NCI-H1436 treated with DMSO at 0.1 percent for 48 hours (cell line): ENCODE measurements at regions not wholly inside any gene's neighbourhood (a gene's known extent, or its start where the extent isn't known, plus 50 kb on each side); places are given as distances from the start of the nearest gene placed in this dataset.

Source experiments
- DNase-seq: peaks from one replicate; lab custom pipeline; 2025; lab: John Stamatoyannopoulos, UW

DNA sequence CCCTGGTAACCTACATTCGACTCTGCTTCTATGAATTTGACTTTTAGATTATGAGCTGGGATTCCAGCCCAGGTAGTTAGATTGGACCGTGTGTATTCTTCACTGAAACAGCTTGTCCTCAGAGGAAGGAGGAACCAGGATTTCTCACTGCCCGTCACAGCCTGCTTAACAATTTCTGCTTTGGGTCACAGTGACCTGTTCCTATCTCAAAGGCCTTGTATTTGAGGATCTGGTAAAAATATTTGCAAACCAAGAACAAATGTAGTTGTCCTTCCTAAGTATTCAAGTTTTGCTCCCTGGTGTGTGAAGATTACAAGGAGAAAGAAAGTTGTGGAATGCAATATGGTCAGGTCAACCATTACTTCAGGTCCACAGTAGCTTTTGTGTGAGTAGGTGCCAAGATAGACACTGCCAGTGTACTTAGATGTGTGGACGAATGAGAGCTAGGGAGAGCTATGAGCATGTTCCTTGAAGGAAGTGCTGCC is 55.1 kb downstream of the KIF4B start:
- no peak for DNase-seq

DNA sequence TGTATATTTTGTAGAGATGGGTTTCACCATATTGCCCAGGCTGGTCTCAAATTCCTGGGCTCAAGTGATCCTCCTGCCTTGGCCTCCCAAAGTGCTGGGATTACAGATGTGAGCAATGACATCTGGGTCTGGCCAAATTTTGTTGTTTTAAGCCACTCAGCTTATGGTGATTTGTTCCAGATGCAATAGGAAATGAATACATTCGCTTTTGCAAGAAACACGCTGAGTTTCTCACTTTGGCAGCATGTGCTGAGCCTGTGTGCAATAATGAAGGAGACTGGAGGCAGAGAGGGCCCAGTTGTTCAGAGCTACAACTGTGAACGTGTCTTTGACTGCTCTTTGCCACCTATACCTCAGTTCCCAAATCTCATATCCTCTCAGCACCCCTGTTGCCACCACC is 56.4 kb downstream of the KIF4B start:
- no peak for DNase-seq

DNA sequence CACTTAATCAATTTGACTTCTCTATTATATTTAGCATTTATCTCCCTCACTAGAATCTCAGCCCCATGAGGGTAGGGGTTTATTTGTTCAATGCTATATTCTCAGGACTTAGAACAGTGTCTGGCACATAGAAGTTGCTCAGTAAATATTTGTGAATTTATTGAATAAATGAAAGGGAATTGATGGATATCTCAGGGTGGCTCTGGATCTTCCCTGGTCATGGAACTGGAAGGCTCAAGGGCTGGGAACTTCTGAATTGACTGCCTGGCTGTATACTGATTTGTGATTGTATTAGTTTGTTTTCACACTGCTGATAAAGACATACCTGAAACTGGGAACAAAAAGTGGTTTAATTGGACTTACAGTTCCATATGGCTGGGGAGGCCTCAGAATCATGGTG is 57.2 kb downstream of the KIF4B start:
- no peak for DNase-seq

DNA sequence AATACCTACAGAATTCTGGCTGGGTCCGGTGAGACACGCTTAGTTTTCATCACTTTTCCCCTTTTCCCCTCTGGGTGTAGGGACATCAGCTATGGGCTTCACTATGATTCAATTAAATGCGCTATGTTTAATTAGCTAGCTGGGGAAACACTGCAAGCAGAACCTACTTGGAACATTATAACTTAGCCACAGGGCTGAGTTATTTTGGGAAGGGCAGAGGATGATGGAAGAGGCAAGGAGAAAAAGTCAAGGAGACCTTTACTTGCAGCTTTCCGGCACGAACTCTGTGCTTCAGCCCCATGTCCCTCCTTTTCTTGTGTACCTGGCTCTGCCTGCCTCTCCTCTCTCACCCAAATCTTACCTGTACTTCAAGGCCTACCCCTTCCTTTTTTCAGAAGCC is 62.8 kb downstream of the KIF4B start:
- DNase-seq, result no peak

DNA sequence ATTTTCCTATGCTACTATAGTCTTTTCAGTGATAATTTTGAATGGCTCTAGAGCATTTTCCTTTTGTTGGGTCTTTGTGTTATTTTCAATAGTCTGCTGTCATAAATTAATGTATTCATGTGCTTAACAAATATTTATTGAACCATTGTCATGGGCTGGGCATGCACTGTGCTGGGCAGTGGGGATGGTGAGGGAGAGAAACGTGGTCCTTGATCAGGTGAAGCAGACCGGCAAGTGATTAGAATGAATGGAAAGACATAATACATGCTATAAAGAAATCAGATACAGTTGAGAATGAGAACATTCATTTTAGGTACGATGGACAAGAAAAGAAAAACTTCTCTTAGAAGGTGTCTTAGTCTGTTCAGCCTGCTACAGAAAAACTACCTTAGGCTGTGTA is 66.1 kb downstream of the KIF4B start:
- DNase-seq, result no peak

DNA sequence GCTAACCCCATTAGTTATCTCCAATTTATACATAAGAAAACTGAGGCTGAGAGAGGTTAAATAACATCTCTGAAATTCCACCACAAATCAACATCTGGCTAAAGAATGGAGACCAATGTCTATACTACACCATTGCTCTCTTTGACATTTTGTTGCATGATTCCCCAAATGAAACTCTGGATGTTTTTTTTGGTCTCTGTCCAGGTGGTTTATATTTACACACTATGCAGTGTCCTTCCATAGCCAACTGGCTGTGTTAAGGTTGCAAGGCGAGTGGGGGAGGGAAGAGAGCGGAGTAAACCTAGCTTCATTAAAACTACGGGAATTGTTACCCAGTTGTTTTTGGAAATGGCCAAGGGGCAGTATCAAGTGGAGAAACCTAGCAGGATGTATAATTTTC is 67.2 kb downstream of the KIF4B start:
- DNase-seq, result no peak

DNA sequence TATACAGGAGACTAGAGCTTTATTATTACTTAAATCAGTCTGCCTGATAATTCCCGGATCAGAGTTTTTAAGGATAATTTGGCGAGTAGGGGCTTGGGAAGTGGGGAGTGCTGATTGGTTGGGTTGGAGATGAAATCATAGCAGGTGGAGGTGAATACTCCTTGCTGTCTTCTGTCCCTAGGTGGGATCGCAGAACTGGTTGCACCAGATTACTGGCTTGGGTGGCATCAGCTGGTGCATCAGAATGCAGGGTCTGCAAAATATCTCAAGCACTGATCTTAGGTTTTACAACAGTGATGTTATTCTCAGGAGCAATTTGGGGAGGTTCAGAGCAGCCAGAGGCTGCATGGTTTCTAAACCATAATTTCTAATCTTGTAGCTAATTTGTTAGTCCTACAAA is 68.1 kb downstream of the KIF4B start:
- no peak for DNase-seq

DNA sequence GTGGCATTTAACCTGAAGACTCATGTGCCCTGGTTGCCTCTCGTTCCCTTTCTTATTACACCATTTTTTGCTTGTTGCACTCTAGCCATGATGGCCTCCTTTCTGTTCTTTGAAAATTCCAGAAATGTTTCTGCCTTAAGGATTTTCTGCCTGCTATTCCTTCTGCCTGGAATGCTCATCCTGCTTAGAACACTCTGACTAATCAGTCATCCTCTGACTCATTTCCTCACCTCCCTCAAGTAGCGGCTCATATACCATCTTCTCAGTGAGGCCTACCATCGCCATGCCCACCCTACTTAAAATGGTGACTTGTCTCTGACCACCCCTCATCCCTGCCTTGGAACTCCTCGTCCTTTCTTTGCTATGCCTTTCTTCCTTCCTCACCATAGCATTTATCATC is 68.8 kb downstream of the KIF4B start:
- no peak for DNase-seq

DNA sequence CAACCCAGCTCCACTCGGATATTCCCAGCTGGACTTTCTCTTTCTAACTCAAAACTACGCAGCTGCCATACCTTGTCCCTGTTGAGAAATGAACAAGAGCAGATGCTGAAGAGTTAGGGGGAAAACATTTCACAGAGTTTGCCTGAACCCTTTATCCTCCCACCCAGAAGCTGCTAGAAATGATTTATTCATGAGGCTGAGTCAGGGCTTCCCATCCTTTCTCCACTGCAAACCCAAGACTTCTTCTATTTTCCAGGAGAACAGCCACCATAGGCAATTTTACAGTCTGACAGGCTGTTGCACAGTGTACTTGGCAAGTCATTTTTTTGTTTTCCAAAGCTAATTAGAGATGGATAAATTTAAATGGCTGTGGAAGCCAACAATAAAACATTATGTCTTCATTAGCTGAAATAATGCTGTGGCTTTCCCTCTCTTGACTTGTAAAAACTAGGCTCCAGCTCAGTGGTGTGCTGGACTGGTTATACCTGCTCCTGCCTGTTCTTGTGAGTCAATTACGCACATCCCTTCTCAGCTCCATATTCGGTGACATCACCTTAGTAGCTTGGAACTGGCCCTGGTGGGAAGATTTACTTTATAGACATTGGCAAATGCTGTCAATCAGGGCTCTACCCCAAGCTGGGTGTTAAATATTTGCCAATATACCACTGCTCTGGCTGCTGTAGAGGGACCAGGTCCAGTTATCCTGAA is 71.9 kb downstream of the KIF4B start:
- no peak for DNase-seq

DNA sequence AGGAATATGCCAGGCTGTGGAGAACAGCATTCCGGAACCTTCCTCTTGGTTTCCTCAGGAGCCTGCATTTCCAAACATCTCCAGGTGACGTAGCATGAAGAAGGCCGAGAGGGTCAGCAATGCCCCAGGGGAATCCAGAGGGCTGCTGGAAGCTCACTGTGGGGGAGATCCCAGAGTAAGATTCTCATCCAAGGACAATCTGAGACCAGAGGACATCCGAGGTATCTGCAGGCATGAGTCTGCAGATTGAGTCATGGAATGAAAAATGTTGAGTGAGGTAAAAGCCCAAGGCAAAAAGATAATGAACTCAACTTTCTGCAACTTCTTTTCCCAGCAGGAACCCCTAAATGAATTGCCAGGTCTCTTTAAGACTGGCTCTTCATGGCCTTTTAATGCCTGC is 73.5 kb downstream of the KIF4B start:
- DNase-seq, result no peak

DNA sequence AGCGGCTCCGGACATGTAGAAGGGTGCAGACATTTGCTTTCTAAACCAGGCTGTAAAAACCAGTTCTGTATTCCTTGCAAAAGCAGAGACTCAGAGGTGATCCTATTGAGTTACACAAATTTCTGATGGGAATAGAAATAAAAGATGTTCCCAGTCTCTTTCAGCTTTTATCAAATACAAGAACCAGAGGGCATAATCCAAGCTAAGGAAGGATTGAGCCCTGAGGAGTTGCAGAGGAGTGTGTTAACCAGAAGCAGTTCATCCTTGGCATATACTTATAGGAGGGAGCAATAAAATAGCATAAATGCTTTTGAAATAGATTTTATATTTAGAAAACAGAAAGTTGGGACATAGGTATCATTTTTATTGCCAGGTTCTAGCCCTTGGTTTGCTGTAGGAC is 75.3 kb downstream of the KIF4B start:
- DNase-seq, result no peak

DNA sequence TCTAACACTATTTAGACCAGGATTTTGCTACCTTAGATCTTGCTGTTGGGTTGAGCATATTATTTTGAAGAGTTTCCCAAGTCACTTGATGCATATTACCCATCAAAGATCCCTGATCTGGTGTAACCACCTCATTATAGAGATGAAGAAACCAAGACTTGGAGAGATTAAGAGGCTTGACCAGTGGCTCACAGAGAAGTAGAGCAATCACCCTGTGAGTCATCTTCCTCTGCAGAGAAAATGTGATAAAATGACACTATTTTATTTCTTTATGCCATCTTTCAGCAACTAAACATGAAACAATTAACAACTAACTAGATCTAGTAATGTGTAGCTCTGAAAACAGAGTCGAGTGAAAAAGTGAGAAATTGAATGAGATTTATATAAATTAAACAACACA is 76.1 kb downstream of the KIF4B start:
- no peak for DNase-seq

DNA sequence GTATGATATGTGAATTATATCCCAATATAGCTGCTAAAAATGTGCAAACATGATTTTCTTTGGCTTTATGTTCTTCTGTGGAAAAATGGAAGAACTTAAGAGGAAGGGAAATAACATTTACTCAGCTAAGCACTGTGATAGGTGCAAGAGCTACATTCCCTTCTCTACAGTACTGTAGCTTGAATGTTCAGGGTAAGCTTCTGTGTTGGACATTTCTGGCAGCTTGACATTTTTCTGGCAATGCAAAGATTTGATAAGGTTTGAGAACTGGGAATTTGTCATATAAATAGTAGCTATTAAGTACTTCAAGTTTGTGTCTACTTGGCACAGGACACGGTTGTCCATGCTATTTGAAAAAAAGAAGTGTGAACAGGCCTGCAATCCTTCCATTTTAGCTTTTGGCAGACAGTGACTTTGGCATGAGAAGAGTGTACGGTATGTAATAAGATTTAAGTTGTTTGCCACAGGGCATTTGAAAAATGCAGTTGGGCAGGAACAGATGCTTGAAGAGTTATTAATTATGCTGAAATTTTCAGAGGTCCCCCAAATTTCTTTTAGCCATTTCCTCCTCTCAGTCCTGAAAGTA is 77.6 kb downstream of the KIF4B start:
- no peak for DNase-seq

DNA sequence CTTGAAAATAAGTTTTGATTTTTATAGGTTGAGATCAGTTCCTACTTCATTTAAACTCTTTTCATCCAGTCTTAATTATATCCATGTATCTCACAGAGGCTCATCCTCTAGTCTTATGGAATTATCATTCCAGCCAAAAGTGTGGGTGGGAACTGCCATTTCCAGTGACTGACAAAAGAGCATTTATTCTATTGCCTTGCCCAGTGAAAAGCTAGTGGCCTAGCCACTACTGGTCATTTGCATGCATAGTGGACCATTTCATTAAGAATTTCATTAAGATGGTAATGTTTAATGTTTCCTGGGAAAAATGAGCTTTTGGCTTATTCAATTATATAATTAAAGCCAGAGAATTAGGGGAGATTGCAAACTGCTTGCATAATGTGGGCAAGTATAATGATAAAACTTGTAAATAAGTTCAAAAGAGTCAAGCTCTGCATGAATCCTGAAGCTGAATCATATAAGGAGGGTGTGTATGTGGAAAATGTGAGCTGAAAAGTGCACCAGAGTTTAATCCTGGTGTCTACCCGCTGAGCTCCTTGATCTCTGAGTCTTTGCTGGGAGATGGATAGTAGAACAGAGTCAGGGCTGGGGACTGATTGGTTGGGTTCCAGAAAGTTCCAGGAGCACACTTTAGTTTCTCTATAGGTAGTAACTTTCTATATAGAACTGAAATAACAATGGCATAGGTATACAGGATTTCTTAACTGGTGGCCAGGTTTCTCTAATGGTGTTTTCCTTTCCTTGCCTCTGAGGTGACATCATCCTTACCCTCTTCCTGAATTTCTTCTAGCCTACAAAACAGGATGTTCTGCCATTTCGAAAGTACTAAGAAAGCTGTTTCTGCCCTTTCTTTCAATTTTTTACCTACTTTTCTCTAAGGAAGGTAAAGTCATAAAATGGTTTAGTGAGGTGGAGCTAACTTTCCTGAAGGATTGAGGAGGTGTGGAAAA is 78.5 kb downstream of the KIF4B start:
- no peak for DNase-seq

DNA sequence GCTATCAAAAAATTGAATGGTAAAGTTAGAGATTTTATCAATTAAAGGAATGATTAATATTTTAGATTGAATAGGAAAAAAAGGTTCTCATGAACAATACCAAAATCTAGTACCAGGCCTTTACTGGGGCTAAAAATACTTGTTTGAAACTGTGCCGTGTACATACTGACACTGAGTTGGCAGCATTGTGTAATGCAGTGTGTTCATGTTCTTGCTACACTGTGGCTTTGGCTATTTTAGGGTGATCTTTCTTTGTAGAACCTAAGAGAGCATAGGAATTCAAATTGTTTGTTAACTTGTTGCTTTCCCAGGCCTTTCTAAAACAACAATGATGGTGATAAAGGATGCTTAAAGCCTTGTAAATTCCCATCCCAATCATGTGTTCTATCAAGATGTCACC is 80.9 kb downstream of the KIF4B start:
- no peak for DNase-seq

DNA sequence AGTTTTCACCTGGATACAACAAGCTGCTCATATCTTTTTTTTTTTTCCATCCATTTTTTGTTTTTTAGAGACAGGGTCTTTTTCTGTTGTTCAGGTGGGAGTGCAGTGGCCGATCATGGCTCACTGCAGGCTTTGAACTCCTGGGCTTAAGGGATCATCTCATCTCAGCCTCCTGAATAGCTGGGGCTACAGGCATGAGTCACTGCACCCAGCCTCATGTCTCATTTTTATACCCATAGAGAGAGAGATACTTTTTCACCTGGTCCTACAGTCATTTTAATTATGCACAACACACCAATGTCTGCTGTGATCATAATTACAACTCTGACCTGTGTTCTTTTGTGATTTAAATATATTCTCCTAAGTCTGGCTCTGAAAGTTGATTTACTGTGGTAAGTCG is 84.4 kb downstream of the KIF4B start:
- DNase-seq, result no peak

DNA sequence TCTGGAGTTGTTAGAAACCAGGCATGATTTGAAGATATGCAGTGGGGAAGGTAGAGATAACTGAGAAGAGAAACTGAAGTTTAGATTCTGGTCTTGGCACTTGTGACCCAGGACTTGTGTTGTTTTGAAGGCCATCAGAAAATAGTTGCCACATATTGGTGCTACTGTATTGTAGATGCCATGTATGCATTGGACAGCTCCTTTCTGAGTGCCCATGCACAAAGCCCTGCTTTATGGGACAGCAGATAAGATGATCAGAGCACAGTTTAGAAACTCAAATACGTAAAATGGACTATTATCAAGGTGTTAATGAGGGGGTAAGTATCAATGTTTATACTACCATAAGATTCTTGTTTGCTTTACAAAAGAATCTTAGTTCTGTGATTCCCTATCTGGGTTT is 84.9 kb downstream of the KIF4B start:
- DNase-seq, result no peak

DNA sequence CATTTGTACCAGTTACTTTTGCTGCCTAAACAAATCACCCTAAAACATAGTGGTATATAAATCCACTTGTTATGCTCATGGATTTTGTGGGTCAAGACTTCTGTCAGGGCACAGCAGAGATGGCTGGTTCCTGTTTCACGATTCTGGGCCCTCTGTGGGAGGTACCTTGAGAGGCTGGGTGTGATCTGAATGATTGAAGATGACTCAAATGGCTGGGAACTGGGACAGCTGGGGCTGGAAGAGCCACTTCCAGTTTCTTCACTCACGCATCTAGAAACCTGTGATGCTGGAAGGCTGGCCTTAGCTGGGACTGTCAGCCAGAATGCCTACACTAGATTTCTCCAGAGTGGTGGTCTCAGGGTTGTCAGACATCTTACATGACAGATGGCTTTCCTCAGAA is 88.1 kb downstream of the KIF4B start:
- no peak for DNase-seq

DNA sequence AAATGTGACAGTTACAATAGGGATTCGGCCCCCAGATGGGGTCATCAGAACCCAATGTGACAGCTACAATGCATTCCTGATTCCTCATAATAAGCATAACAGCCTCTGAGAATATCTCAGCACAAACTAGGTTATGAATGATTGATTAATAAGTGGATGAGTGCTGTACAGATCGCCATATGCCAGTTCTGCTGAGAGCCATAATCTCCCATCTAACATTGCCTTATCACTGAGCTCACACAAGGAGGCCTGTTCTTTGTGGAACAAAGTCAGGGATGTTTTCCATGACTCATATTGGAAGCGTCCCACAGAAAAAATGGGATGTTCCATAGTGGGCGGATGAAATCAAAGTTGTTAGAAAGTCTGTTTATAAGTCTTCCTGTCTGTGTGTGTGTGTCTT is 89.6 kb downstream of the KIF4B start:
- DNase-seq, result no peak

DNA sequence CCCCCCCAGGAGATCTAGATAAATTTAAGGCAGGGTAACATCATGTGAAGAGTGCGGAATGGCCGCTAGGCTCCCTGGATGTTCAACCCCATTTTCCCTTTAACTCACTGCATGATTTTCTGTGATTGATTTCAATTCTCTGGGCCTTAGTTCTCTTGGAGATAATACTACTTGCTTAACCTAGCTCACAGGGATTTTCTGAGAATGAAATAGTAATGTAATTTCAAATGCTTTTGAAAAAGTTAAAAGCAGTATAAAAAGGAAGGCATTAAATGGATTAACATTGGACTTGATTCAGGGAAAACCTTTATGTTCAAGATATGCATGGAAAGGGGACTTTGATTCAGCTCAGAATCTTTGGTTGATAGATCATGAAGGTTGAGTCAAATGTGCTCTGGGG is 90.9 kb downstream of the KIF4B start:
- no peak for DNase-seq

DNA sequence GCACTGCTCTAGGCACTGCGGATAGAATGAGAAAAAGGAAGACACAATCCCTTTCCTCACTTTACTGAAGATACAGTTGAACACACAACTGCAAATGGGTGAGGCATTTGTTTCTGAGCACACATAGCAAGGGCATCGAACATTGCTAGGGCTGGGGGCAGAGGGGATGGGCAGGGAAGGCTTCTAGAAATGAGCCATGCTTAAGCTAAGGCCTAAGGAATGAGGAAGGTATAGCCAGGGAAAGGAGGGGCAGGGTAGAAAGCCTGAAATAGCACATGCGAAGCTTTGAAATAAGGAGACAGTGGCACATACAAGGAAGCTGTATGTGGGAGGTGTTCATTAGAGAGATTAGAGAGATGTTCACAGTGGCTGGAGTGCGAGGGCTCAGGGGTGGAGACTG is 92.7 kb downstream of the KIF4B start:
- no peak for DNase-seq

DNA sequence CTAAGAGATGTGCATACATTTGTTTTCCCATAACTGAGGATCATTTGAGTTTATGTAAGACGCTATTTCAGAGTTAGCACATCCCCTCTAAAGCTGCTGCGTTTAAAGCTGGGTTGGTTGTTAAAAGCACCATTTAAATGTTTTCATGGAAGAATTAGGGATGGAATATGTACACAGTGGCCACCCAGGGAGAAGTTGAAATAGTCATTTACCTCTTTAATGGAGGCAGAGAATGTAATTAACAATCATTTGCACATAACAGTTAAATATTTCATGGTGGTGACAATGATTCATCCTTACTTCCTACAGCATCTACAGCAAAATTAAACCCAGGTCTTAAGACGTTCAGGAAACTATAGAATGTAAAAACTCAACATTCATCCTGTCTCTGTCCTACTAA is 100.3 kb downstream of the KIF4B start:
- DNase-seq, result no peak

DNA sequence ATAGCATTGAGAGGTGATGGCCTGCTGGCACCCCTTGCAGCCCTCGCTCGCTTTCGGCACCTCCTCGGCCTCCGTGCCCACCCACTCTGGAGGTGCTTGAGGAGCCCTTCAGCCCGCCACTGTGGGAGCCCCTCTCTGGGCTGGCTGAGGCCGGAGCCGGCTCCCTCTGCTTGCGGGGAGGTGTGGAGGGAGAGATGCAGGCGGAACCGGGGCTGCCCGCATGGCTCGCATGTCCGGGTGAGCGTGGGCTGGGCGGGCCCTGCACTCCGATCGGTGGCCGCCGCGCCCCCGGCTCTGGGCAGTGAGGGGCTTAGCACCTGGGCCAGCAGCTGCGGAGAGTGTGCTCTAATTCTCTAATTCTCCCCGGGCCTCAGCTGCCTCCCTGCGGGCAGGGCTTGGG is 101.1 kb downstream of the KIF4B start:
- no peak for DNase-seq
